ENCODE measurements at regions not wholly inside any gene's neighbourhood (a gene's known extent, or its start where the extent isn't known, plus 50 kb on each side); places are given as distances from the start of the nearest gene placed in this dataset.

GRCh38 chr4:184893801-184894571, 68.2 kb upstream of the ACSL1 start:
- no peaks in the 10 kb centered on the region for H3K4me1 ChIP-seq
- no peaks in the 10 kb centered on the region for H3K27me3 ChIP-seq
- no peak overlapping the region for H3K4me3 ChIP-seq
- H3K36me3 ChIP-seq = no peaks in the 10 kb centered on the region
- DNase-seq = no peak
- intact Hi-C loops (cut with DNase I; ENCODE audit: low total_unique reads) = no loop called here
- H3K27ac ChIP-seq = no peak overlapping the region
- no peaks in the 10 kb centered on the region for H3K9me3 ChIP-seq
- TF ChIP-seq, protein P1, sequence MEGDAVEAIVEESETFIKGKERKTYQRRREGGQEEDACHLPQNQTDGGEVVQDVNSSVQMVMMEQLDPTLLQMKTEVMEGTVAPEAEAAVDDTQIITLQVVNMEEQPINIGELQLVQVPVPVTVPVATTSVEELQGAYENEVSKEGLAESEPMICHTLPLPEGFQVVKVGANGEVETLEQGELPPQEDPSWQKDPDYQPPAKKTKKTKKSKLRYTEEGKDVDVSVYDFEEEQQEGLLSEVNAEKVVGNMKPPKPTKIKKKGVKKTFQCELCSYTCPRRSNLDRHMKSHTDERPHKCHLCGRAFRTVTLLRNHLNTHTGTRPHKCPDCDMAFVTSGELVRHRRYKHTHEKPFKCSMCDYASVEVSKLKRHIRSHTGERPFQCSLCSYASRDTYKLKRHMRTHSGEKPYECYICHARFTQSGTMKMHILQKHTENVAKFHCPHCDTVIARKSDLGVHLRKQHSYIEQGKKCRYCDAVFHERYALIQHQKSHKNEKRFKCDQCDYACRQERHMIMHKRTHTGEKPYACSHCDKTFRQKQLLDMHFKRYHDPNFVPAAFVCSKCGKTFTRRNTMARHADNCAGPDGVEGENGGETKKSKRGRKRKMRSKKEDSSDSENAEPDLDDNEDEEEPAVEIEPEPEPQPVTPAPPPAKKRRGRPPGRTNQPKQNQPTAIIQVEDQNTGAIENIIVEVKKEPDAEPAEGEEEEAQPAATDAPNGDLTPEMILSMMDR (IDR thresholded peaks at IDR 0.05) = no peak

- no peaks in the 10 kb centered on the region for H3K36me3 ChIP-seq
These were observed 69.4 kb upstream of the ACSL1 start for GRCh38 chr4:184895012-184895695.

GRCh38 chr4:184896868-184897715, 71.3 kb upstream of the ACSL1 start:
- intact Hi-C loops (cut with DNase I; ENCODE audit: low total_unique reads) = no loop called here
- H3K27me3 ChIP-seq = no peaks in the 10 kb centered on the region
- no peak overlapping the region for H3K27ac ChIP-seq
- TF ChIP-seq, protein P1 (IDR thresholded peaks at IDR 0.05) = no peak
- no peaks in the 10 kb centered on the region for H3K9me3 ChIP-seq
- no peak for DNase-seq
- no peaks in the 10 kb centered on the region for H3K36me3 ChIP-seq
- H3K4me1 ChIP-seq = no peaks in the 10 kb centered on the region
- no peak overlapping the region for H3K4me3 ChIP-seq

More at GRCh38 chr4:184895012-184895695, 69.4 kb upstream of the ACSL1 start:
- H3K9me3 ChIP-seq = no peaks in the 10 kb centered on the region
- no peak overlapping the region for H3K27ac ChIP-seq
- H3K4me1 ChIP-seq = no peaks in the 10 kb centered on the region
- no peak overlapping the region for H3K4me3 ChIP-seq
- H3K27me3 ChIP-seq = no peaks in the 10 kb centered on the region
- TF ChIP-seq, protein P1 (IDR thresholded peaks at IDR 0.05) = no peak
- no peak for DNase-seq
- intact Hi-C loops (cut with DNase I; ENCODE audit: low total_unique reads) = no loop called here

DNA sequence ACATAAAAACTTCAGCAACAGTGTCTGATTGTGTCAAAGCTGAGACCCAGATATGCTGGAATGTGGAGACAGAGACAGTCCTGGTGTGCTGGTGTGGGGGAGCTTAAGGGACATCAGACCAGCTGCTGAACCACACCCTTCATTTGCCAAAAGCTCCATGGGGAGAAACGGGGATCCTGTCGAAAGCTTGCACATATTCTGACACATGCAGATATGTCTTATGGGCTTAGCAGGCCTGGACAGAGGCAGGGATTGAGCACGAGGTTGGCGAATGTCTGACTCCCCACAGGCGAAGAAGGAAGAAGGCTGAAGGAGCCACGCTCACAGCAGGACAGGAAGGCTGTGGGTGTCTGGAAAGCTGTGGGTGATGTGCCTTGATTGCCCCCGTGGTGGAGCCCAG, 72.1 kb upstream of the ACSL1 start:
- Histone ChIP-seq H3K9me3 (no peaks in the 10 kb centered on the region), H3K27ac (no peak overlapping the region), H3K4me3 (no peak overlapping the region), H3K27me3 (no peaks in the 10 kb centered on the region), H3K4me1 (no peaks in the 10 kb centered on the region), H3K36me3 (no peaks in the 10 kb centered on the region)
- TF ChIP-seq, protein P1 (IDR thresholded peaks at IDR 0.05) = no peak
- intact Hi-C loops (cut with DNase I; ENCODE audit: low total_unique reads) = no loop called here
- no peak for DNase-seq

DNA sequence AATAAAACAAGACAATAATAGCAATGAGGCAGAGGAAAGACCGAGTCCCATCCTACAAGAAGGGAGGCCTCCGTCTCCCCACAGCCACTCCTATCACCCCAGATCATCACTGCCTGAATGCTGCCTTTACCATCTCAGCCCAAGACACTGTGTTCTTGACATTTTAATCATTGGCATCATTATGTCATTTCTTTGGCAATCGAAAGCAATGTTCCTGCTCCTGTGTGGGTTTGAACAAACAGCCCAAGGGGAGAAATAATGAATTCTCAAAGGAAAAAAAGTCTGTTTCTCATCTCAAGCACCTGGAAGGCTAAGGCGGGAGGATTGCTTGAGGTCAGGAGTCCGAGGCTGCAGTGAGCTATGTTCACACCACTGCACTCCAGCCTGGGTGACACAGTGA, 73.0 kb upstream of the ACSL1 start:
- Histone ChIP-seq H3K4me3 (no peak overlapping the region), H3K27ac (no peak overlapping the region), H3K36me3 (no peaks in the 10 kb centered on the region), H3K27me3 (no peaks in the 10 kb centered on the region), H3K9me3 (no peaks in the 10 kb centered on the region), H3K4me1 (no peaks in the 10 kb centered on the region)
- no peak for DNase-seq
- TF ChIP-seq, protein P1 (IDR thresholded peaks at IDR 0.05) = no peak
- intact Hi-C loops (cut with DNase I; ENCODE audit: low total_unique reads) = no loop called here
